ENCODE measurements at regions not wholly inside any gene's neighbourhood (a gene's known extent, or its start where the extent isn't known, plus 50 kb on each side); places are given as distances from the start of the nearest gene placed in this dataset.

DNA sequence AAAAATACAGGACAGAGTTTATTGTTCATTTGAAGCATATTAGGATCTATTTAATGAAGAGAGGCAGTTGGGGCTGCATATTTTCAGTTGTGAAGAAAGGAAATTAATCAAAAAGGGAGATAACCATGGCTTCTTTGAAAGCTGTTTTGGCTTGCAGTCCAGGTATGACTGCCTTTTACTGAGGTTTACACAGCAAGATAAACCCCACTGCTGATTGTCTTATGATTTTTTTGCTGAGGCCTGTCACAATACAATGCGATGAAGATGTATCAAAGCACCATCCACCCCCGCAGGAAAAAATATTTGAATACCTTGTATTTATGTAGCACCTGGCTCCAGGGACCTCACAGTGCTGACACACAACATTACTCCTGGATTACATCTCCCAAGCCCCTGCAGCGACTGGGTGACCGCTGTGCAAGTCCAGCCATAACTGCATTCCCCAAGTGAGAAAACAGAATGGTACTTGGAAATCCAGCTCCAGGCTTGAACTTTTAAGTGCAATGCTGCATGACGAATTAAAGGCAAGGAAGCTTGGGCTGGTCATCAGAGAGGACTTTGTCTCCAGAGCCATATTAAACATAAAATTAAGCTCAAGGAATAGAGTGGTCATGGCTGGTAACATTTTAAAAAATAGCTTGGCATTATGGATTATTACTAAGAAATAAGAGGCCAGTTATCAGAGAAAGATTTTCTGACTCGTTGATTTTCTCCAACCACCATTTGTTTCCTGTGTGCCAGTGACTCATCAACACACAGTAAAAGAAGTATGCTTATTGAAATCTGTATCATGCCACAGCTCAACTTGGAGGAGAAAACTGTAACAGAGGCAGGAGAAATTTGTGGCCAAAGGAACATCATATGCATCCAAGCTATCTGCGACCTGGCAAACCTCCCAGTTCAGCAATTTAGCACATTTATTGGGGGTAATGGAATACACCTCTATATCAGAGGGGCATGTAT lies 374.2 kb downstream of the MAN2A1 start:
- TF ChIP-seq POLR2AphosphoS5 (IDR thresholded peaks at IDR 0.05; ENCODE audit: low read depth) (no peak), NANOG (IDR thresholded peaks at IDR 0.05; ENCODE audit: borderline replicate concordance) (no peak), ZNF114 (CRISPR knock-in tag; IDR thresholded peaks at IDR 0.05) (no peak), EZH2phosphoT487 (IDR thresholded peaks at IDR 0.05; ENCODE audit: unreplicated experiment) (no peak)
- no peaks in the 10 kb centered on the region; the same call in 2 of the 3 replicates for H3K9me3 Mint-ChIP-seq

GRCh38 chr5:110064603-110065268 lies 375.0 kb downstream of the MAN2A1 start:
- Histone ChIP-seq H3F3A (replicated peaks; ENCODE audit: low read depth) (no peaks in the 10 kb centered on the region), H3K4me1 (ENCODE audit: insufficient read depth) (no peaks in the 10 kb centered on the region), H3K79me2 (replicated peaks; ENCODE audit: insufficient read depth) (no peaks in the 10 kb centered on the region), H3K4me3 (no peak overlapping the region), H3K27ac (ENCODE audit: low read depth) (no peak overlapping the region), H4K20me1 (replicated peaks; ENCODE audit: insufficient read depth) (no peaks in the 10 kb centered on the region), H3K36me3 (ENCODE audit: insufficient read depth) (no peaks in the 10 kb centered on the region), H3K27me3 (ENCODE audit: insufficient read depth) (no peaks in the 10 kb centered on the region), H3K4me2 (no peak overlapping the region), H3K9me2 (ENCODE audit: insufficient read depth) (no peaks in the 10 kb centered on the region), H2AFZ (no peak overlapping the region)
- no peaks in the 10 kb centered on the region for H3K27me3 Mint-ChIP-seq (ENCODE audit: insufficient read depth, low read depth, poor library complexity)
- H3K27ac Mint-ChIP-seq: no peak overlapping the region; the same call in 1 of the 2 replicates
- ATAC-seq: no peak
- no peaks in the 10 kb centered on the region for H3K36me3 Mint-ChIP-seq (ENCODE audit: low read depth)
- H3K9me3 Mint-ChIP-seq: no peaks in the 10 kb centered on the region; the same call in 2 of the 3 replicates
- no peaks in the 10 kb centered on the region; the same call in 2 of the 3 replicates for H3K4me1 Mint-ChIP-seq
- no peak for DNase-seq (ENCODE audit: low spot score)
- no peak overlapping the region for H3K4me3 Mint-ChIP-seq
- no peak for TF ChIP-seq STAT1 (IDR thresholded peaks at IDR 0.05; ENCODE audit: unreplicated experiment)
- TF ChIP-seq, protein P1, sequence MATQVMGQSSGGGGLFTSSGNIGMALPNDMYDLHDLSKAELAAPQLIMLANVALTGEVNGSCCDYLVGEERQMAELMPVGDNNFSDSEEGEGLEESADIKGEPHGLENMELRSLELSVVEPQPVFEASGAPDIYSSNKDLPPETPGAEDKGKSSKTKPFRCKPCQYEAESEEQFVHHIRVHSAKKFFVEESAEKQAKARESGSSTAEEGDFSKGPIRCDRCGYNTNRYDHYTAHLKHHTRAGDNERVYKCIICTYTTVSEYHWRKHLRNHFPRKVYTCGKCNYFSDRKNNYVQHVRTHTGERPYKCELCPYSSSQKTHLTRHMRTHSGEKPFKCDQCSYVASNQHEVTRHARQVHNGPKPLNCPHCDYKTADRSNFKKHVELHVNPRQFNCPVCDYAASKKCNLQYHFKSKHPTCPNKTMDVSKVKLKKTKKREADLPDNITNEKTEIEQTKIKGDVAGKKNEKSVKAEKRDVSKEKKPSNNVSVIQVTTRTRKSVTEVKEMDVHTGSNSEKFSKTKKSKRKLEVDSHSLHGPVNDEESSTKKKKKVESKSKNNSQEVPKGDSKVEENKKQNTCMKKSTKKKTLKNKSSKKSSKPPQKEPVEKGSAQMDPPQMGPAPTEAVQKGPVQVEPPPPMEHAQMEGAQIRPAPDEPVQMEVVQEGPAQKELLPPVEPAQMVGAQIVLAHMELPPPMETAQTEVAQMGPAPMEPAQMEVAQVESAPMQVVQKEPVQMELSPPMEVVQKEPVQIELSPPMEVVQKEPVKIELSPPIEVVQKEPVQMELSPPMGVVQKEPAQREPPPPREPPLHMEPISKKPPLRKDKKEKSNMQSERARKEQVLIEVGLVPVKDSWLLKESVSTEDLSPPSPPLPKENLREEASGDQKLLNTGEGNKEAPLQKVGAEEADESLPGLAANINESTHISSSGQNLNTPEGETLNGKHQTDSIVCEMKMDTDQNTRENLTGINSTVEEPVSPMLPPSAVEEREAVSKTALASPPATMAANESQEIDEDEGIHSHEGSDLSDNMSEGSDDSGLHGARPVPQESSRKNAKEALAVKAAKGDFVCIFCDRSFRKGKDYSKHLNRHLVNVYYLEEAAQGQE (IDR thresholded peaks at IDR 0.05; ENCODE audit: unreplicated experiment): no peak
- TF ChIP-seq EZH2phosphoT487 (IDR thresholded peaks at IDR 0.05; ENCODE audit: unreplicated experiment): no peak
- no peak for TF ChIP-seq ZNF114 (CRISPR knock-in tag; IDR thresholded peaks at IDR 0.05)
- TF ChIP-seq, protein P2, sequence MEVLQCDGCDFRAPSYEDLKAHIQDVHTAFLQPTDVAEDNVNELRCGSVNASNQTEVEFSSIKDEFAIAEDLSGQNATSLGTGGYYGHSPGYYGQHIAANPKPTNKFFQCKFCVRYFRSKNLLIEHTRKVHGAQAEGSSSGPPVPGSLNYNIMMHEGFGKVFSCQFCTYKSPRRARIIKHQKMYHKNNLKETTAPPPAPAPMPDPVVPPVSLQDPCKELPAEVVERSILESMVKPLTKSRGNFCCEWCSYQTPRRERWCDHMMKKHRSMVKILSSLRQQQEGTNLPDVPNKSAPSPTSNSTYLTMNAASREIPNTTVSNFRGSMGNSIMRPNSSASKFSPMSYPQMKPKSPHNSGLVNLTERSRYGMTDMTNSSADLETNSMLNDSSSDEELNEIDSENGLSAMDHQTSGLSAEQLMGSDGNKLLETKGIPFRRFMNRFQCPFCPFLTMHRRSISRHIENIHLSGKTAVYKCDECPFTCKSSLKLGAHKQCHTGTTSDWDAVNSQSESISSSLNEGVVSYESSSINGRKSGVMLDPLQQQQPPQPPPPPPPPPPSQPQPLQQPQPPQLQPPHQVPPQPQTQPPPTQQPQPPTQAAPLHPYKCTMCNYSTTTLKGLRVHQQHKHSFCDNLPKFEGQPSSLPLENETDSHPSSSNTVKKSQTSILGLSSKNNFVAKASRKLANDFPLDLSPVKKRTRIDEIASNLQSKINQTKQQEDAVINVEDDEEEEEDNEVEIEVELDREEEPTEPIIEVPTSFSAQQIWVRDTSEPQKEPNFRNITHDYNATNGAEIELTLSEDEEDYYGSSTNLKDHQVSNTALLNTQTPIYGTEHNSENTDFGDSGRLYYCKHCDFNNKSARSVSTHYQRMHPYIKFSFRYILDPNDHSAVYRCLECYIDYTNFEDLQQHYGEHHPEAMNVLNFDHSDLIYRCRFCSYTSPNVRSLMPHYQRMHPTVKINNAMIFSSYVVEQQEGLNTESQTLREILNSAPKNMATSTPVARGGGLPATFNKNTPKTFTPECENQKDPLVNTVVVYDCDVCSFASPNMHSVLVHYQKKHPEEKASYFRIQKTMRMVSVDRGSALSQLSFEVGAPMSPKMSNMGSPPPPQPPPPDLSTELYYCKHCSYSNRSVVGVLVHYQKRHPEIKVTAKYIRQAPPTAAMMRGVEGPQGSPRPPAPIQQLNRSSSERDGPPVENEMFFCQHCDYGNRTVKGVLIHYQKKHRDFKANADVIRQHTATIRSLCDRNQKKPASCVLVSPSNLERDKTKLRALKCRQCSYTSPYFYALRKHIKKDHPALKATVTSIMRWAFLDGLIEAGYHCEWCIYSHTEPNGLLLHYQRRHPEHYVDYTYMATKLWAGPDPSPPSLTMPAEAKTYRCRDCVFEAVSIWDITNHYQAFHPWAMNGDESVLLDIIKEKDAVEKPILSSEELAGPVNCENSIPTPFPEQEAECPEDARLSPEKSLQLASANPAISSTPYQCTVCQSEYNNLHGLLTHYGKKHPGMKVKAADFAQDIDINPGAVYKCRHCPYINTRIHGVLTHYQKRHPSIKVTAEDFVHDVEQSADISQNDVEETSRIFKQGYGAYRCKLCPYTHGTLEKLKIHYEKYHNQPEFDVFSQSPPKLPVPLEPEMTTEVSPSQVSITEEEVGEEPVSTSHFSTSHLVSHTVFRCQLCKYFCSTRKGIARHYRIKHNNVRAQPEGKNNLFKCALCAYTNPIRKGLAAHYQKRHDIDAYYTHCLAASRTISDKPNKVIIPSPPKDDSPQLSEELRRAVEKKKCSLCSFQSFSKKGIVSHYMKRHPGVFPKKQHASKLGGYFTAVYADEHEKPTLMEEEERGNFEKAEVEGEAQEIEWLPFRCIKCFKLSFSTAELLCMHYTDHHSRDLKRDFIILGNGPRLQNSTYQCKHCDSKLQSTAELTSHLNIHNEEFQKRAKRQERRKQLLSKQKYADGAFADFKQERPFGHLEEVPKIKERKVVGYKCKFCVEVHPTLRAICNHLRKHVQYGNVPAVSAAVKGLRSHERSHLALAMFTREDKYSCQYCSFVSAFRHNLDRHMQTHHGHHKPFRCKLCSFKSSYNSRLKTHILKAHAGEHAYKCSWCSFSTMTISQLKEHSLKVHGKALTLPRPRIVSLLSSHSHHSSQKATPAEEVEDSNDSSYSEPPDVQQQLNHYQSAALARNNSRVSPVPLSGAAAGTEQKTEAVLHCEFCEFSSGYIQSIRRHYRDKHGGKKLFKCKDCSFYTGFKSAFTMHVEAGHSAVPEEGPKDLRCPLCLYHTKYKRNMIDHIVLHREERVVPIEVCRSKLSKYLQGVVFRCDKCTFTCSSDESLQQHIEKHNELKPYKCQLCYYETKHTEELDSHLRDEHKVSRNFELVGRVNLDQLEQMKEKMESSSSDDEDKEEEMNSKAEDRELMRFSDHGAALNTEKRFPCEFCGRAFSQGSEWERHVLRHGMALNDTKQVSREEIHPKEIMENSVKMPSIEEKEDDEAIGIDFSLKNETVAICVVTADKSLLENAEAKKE (CRISPR knock-in tag; IDR thresholded peaks at IDR 0.05): no peak
- no peak for TF ChIP-seq ZNF331 (CRISPR knock-in tag; IDR thresholded peaks at IDR 0.05; ENCODE audit: low read depth)
- TF ChIP-seq NANOG (IDR thresholded peaks at IDR 0.05; ENCODE audit: borderline replicate concordance): no peak

More for the DNA sequence above, 374.2 kb downstream of the MAN2A1 start:
- H3K27ac ChIP-seq (ENCODE audit: low read depth): no peak overlapping the region
- H3K36me3 Mint-ChIP-seq (ENCODE audit: low read depth): no peaks in the 10 kb centered on the region
- no peaks in the 10 kb centered on the region for H3K9me2 ChIP-seq (ENCODE audit: insufficient read depth)
- H3K4me1 Mint-ChIP-seq: no peaks in the 10 kb centered on the region; the same call in 2 of the 3 replicates
- no peaks in the 10 kb centered on the region for H3F3A ChIP-seq (replicated peaks; ENCODE audit: low read depth)
- H3K4me1 ChIP-seq (ENCODE audit: insufficient read depth): no peaks in the 10 kb centered on the region
- H3K79me2 ChIP-seq (replicated peaks; ENCODE audit: insufficient read depth): no peaks in the 10 kb centered on the region
- no peaks in the 10 kb centered on the region for H3K27me3 Mint-ChIP-seq (ENCODE audit: insufficient read depth, low read depth, poor library complexity)
- ATAC-seq (no peak), DNase-seq (ENCODE audit: low spot score) (no peak)
- H3K4me2 ChIP-seq: no peak overlapping the region
- no peak overlapping the region for H3K4me3 Mint-ChIP-seq
- no peak overlapping the region for H3K4me3 ChIP-seq
- no peaks in the 10 kb centered on the region for H4K20me1 ChIP-seq (replicated peaks; ENCODE audit: insufficient read depth)
- H2AFZ ChIP-seq: no peak overlapping the region
- H3K27me3 ChIP-seq (ENCODE audit: insufficient read depth): no peaks in the 10 kb centered on the region
- H3K27ac Mint-ChIP-seq: no peak overlapping the region
- no peaks in the 10 kb centered on the region for H3K36me3 ChIP-seq (ENCODE audit: insufficient read depth)

All from GM23338 (cell line).